22Rv1 (cell line): ENCODE measurements at regions not wholly inside any gene's neighbourhood (a gene's known extent, or its start where the extent isn't known, plus 50 kb on each side); places are given as distances from the start of the nearest gene placed in this dataset.

ENCODE experiments used
- ZFX ChIP-seq: fragments of 450-650 bp; IDR thresholded peaks from 2 replicates; pipeline ENCODE4 v1.6.1; 2017; ENCODE audit warnings: antibody characterized with exemption, borderline replicate concordance
- TF ChIP-seq, protein P1 (sequence below): fragments of 450-650 bp; IDR thresholded peaks from 2 replicates; pipeline ENCODE4 v1.5.1; 2017; ENCODE audit warnings: mild to moderate bottlenecking

DNA sequence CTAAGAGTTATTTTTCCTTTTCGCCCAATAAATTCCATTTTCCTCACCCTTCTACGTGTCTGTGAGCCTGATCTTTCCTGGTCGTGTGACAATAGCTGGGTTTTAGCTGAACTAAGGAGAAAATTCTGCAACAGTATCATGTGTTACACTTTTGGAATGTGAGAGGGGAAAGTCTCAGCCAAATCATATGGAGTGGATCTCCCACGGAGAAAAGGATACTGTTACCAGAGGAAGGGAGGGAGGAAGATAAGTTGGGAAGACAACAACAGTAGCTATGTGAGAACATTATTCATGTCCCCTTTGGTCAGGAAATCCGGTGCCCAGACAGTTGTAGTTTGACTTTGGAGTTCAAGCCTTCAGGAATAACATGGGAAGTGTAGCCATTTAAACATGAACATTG is 584.0 kb upstream of the RAG2 start:
- TF ChIP-seq, protein P1, sequence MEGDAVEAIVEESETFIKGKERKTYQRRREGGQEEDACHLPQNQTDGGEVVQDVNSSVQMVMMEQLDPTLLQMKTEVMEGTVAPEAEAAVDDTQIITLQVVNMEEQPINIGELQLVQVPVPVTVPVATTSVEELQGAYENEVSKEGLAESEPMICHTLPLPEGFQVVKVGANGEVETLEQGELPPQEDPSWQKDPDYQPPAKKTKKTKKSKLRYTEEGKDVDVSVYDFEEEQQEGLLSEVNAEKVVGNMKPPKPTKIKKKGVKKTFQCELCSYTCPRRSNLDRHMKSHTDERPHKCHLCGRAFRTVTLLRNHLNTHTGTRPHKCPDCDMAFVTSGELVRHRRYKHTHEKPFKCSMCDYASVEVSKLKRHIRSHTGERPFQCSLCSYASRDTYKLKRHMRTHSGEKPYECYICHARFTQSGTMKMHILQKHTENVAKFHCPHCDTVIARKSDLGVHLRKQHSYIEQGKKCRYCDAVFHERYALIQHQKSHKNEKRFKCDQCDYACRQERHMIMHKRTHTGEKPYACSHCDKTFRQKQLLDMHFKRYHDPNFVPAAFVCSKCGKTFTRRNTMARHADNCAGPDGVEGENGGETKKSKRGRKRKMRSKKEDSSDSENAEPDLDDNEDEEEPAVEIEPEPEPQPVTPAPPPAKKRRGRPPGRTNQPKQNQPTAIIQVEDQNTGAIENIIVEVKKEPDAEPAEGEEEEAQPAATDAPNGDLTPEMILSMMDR: no peak
- no peak for TF ChIP-seq ZFX
